ENCODE measurements at regions not wholly inside any gene's neighbourhood (a gene's known extent, or its start where the extent isn't known, plus 50 kb on each side); places are given as distances from the start of the nearest gene placed in this dataset.

DNA sequence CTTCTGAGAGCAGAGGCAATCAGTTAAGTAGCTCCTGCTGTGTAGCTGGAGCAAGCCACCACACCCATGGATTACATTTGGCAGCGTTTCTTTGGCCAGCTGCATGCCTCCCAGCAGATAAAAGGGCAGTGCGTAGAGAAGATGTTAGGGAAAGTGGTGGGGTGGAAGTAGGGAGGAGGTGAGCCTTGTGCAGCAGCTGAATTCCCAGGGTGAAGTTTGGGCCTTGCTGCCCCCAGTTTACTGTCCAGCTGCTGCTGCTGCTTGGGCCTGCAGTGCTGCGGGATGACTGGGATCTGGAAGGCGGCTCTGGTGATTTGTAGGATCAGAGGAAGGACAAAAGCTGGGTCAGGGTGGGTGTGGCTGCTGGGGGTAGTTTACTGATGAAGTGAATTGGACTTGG, 318.7 kb upstream of the C2CD4B start:
- no peak for DNase-seq (ENCODE audit: extremely low spot score in 2 of 2)
- Histone ChIP-seq H3K4me1 (peaks cover 29% of the 10 kb centered on the region), H3K9me3 (no peaks in the 10 kb centered on the region), H3K27ac (peak overlapping the region; percentile 34), H3K36me3 (no peaks in the 10 kb centered on the region), H3K27me3 (no peaks in the 10 kb centered on the region), H3K4me3 (no peak overlapping the region)
- TF ChIP-seq POLR2AphosphoS5 (IDR thresholded peaks at IDR 0.05; ENCODE audit: insufficient read depth in 1 of 2, low read depth in 1 of 2), result no peak
- no peak for TF ChIP-seq POLR2A (IDR thresholded peaks at IDR 0.05)
- TF ChIP-seq CTCF (IDR thresholded peaks at IDR 0.05), result no peak
- intact Hi-C loops (cut with DNase I), result no loop called here

DNA sequence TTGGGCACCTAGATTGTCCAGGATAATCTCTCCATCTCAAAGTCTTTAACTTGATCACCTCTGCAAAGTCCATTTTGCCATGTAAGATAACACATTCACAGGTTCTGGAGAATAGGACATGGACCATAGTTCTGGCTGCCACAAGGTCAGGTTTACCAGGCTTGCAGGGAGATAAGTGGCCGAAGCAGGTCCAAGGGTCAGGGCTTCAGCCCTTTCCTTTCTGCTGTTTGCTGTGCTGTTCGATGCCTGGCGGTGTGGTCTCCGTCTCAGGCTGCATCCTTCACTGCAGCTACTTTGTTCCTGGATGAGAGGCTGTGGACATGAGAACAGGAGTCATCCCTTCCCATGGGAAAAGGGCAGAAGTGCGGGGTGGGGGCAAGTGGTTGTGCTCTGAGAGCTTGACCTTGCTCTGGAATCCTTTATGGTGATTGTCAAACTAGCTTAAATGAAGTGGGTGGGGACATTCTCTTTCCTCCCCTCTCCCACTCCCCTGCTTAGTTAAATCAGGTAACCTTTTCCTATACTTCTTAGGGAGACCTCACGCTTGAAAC, 320.2 kb upstream of the C2CD4B start:
- no peaks in the 10 kb centered on the region for H3K27me3 ChIP-seq
- H3K27ac ChIP-seq, result peak overlapping the region; percentile 34

GRCh38 chr15:62486041-62486440, 321.0 kb upstream of the C2CD4B start:
- no peak overlapping the region for H3K4me3 ChIP-seq
- H3K27ac ChIP-seq, result no peak overlapping the region
- intact Hi-C loops (cut with DNase I), result no loop called here
- TF ChIP-seq CTCF (IDR thresholded peaks at IDR 0.05), result no peak
- TF ChIP-seq POLR2AphosphoS5 (IDR thresholded peaks at IDR 0.05; ENCODE audit: insufficient read depth in 1 of 2, low read depth in 1 of 2), result no peak
- no peak for TF ChIP-seq POLR2A (IDR thresholded peaks at IDR 0.05)
- peaks cover 29% of the 10 kb centered on the region for H3K4me1 ChIP-seq
- H3K36me3 ChIP-seq, result no peaks in the 10 kb centered on the region
- no peaks in the 10 kb centered on the region for H3K9me3 ChIP-seq
- DNase-seq (ENCODE audit: extremely low spot score in 2 of 2), result no peak
- H3K27me3 ChIP-seq, result no peaks in the 10 kb centered on the region

More for the DNA sequence above, 320.2 kb upstream of the C2CD4B start:
- no peaks in the 10 kb centered on the region for H3K9me3 ChIP-seq
- H3K36me3 ChIP-seq, result no peaks in the 10 kb centered on the region
- no peak overlapping the region for H3K4me3 ChIP-seq
- intact Hi-C loops (cut with DNase I), result no loop called here
- no peak for TF ChIP-seq POLR2A (IDR thresholded peaks at IDR 0.05)
- no peak for TF ChIP-seq POLR2AphosphoS5 (IDR thresholded peaks at IDR 0.05; ENCODE audit: insufficient read depth in 1 of 2, low read depth in 1 of 2)
- TF ChIP-seq CTCF (IDR thresholded peaks at IDR 0.05), result no peak
- H3K4me1 ChIP-seq, result peaks cover 29% of the 10 kb centered on the region
- no peak for DNase-seq (ENCODE audit: extremely low spot score in 2 of 2)

DNA sequence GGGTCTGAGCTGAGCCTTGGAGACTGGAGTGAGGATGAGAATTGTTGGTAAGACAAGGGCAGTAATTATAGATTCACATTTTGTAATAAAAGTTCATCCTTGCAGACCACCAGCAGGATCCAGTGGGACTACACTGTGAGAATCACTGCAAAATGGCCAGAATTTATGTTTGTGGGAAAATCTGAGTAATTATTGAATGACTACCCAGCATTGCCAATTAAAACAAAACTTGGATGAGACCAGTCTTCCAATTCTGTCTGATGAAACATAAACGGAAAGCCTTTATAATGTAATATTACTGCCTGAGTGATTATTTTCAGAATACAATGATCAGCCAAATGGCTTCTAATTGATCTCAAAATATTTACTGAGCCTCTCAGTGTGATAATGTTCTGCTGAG, 323.3 kb upstream of the C2CD4B start:
- no peak for TF ChIP-seq POLR2AphosphoS5 (IDR thresholded peaks at IDR 0.05; ENCODE audit: insufficient read depth in 1 of 2, low read depth in 1 of 2)
- no peak for TF ChIP-seq CTCF (IDR thresholded peaks at IDR 0.05)
- TF ChIP-seq POLR2A (IDR thresholded peaks at IDR 0.05), result no peak
- intact Hi-C loops (cut with DNase I), result no loop called here
- Histone ChIP-seq H3K36me3 (no peaks in the 10 kb centered on the region), H3K27ac (no peak overlapping the region), H3K9me3 (no peaks in the 10 kb centered on the region), H3K27me3 (no peaks in the 10 kb centered on the region), H3K4me1 (peaks cover 22% of the 10 kb centered on the region), H3K4me3 (no peak overlapping the region)
- DNase-seq (ENCODE audit: extremely low spot score in 2 of 2), result no peak

- no peak for TF ChIP-seq CTCF (IDR thresholded peaks at IDR 0.05)
- H3K9me3 ChIP-seq, result no peaks in the 10 kb centered on the region
Measured at GRCh38 chr15:62491642-62492041, 326.6 kb upstream of the C2CD4B start.

More at GRCh38 chr15:62491642-62492041, 326.6 kb upstream of the C2CD4B start:
- no peaks in the 10 kb centered on the region for H3K27me3 ChIP-seq
- H3K4me1 ChIP-seq, result peaks cover 23% of the 10 kb centered on the region
- H3K36me3 ChIP-seq, result no peaks in the 10 kb centered on the region
- intact Hi-C loops (cut with DNase I), result no loop called here
- no peak overlapping the region for H3K4me3 ChIP-seq
- DNase-seq (ENCODE audit: extremely low spot score in 2 of 2), result no peak
- no peak overlapping the region for H3K27ac ChIP-seq
